CD14-positive monocyte (primary cell): ENCODE measurements at regions not wholly inside any gene's neighbourhood (a gene's known extent, or its start where the extent isn't known, plus 50 kb on each side); places are given as distances from the start of the nearest gene placed in this dataset.

Source experiments
- DNase-seq, 3 donors: peaks; one replicate each; pipeline ENCODE4 v3.0.0-alpha.2; 2011 to 2022
- H2AFZ ChIP-seq: 2 replicates; pipeline ENCODE4 v1.6.0; 2012; ENCODE audit warnings: mild to moderate bottlenecking, low read depth, low read length, inconsistent platforms; ENCODE audit not compliant: insufficient read depth, poor library complexity, severe bottlenecking
- H3K27ac ChIP-seq, 2 donors: 1 replicate in 1 of 2; 2 replicates in 1 of 2; pipeline ENCODE4 v1.5.1; 2012 to 2013; ENCODE audit warnings: low read length in 2 of 2, control low read depth in 1 of 2, inconsistent platforms in 1 of 2, low read depth in 1 of 2, mild to moderate bottlenecking in 1 of 2
- H3K27me3 ChIP-seq, 2 donors: one replicate each; pipeline versions ENCODE4 v1.6.0 to v1.6.1; 2011 to 2013; ENCODE audit warnings: low read length in 2 of 2; ENCODE audit not compliant: control insufficient read depth in 2 of 2, insufficient read depth in 2 of 2
- H3K36me3 ChIP-seq, 2 donors: replicated peaks in 1 of 2; 1 replicate in 1 of 2; 2 replicates in 1 of 2; pipeline versions ENCODE4 v1.5.1 to v1.6.1; 2012 to 2013; ENCODE audit warnings: low read length in 2 of 2, control low read depth in 1 of 2, inconsistent platforms in 1 of 2, mild to moderate bottlenecking in 1 of 2; ENCODE audit not compliant: insufficient read depth in 2 of 2, control insufficient read depth in 1 of 2
- H3K4me1 ChIP-seq, 2 donors: 1 replicate in 1 of 2; 2 replicates in 1 of 2; pipeline versions ENCODE4 v1.5.1 to v1.6.1; 2012 to 2013; ENCODE audit warnings: low read length in 2 of 2, control low read depth in 1 of 2, inconsistent platforms in 1 of 2, mild to moderate bottlenecking in 1 of 2, moderate library complexity in 1 of 2; ENCODE audit not compliant: insufficient read depth in 2 of 2, control insufficient read depth in 1 of 2
- H3K4me2 ChIP-seq: replicated peaks from 2 replicates; pipeline ENCODE3; 2012; ENCODE audit warnings: low read length, moderate library complexity, mild to moderate bottlenecking; ENCODE audit not compliant: poor library complexity, severe bottlenecking; ENCODE audit errors: extremely low read depth
- H3K4me3 ChIP-seq, 3 experiments: fragments of 200-600 bp in 1 of 3; sonication (generic) in 1 of 3; replicated peaks in 1 of 3; 1 replicate in 2 of 3; 2 replicates in 1 of 3; pipeline ENCODE4 v1.5.1; 2011 to 2013; ENCODE audit warnings: low read length in 3 of 3, mild to moderate bottlenecking in 3 of 3, control low read depth in 2 of 3, low read depth in 2 of 3, inconsistent platforms in 1 of 3, moderate library complexity in 1 of 3
- H3K79me2 ChIP-seq: 2 replicates; pipeline ENCODE4 v1.6.0; 2012; ENCODE audit warnings: mild to moderate bottlenecking, control low read depth, inconsistent platforms, low read length, moderate library complexity; ENCODE audit not compliant: insufficient read depth
- H3K9ac ChIP-seq: 2 replicates; pipeline ENCODE4 v1.6.0; 2017; ENCODE audit warnings: low read length, mild to moderate bottlenecking; ENCODE audit not compliant: insufficient read depth, poor library complexity, severe bottlenecking
- H3K9me3 ChIP-seq, 2 donors: replicated peaks in 1 of 2; 1 replicate in 1 of 2; 2 replicates in 1 of 2; pipeline versions ENCODE4 v1.5.1 to v1.6.1; 2012 to 2013; ENCODE audit warnings: low read length in 2 of 2, control low read depth in 1 of 2; ENCODE audit not compliant: control insufficient read depth in 1 of 2, insufficient read depth in 1 of 2
- H4K20me1 ChIP-seq: 2 replicates; pipeline ENCODE4 v1.6.0; 2012; ENCODE audit warnings: mild to moderate bottlenecking, low read length, control low read depth, moderate library complexity; ENCODE audit not compliant: insufficient read depth
- H3K27ac Mint-ChIP-seq, 7 donors: one replicate each; pipeline ENCODE4 v1.8.0; 2020; ENCODE audit warnings: mild to moderate bottlenecking in 7 of 7, mixed read lengths in 7 of 7, moderate library complexity in 6 of 7, inconsistent platforms in 2 of 7
- H3K27me3 Mint-ChIP-seq, 3 donors: one replicate each; pipeline ENCODE4 v1.8.0; 2021 to 2022; ENCODE audit warnings: low read depth in 3 of 3, mild to moderate bottlenecking in 3 of 3, mixed read lengths in 3 of 3, moderate library complexity in 3 of 3, inconsistent platforms in 1 of 3
- H3K36me3 Mint-ChIP-seq, 2 donors: one replicate each; pipeline ENCODE4 v1.8.0; 2020; ENCODE audit warnings: mixed read lengths in 2 of 2, inconsistent platforms in 1 of 2, mild to moderate bottlenecking in 1 of 2
- H3K4me1 Mint-ChIP-seq: one replicate; pipeline ENCODE4 v1.8.0; 2020; ENCODE audit warnings: mild to moderate bottlenecking, mixed read lengths
- H3K4me3 Mint-ChIP-seq, 2 donors: one replicate each; pipeline ENCODE4 v1.8.0; 2020; ENCODE audit warnings: mild to moderate bottlenecking in 2 of 2, mixed read lengths in 2 of 2, moderate library complexity in 1 of 2
- H3K9me3 Mint-ChIP-seq, 7 donors: one replicate each; pipeline ENCODE4 v1.8.0; 2020 to 2022; ENCODE audit warnings: mixed read lengths in 7 of 7, mild to moderate bottlenecking in 6 of 7, moderate library complexity in 6 of 7, inconsistent platforms in 2 of 7
- CTCF ChIP-seq: fragments of 200-600 bp; IDR thresholded peaks from one replicate; pipeline ENCODE4 v1.8.0; 2022; ENCODE audit warnings: antibody characterized with exemption, mild to moderate bottlenecking
- WGBS: methylation state at CpG from one replicate; pipeline ENCODE4 v1.1.5; 2013; ENCODE audit warnings: missing lambda C conversion rate; ENCODE audit not compliant: insufficient coverage; 5-methylcytosine and 5-hydroxymethylcytosine counted together
- intact Hi-C, 2 donors: fragments of 100-400 bp; cut with micrococcal nuclease; formaldehyde crosslinking; loops; one replicate each; pipeline versions ENCODE4 v1.15.0 to v1.15.1; 2023

GRCh38 chr3:14265246-14265962 lies 86.8 kb downstream of the LSM3 start:
- no peak overlapping the region for H3K9ac ChIP-seq
- intact Hi-C loops = no loop called here
- no peak for DNase-seq
- no peak for TF ChIP-seq CTCF
- Mint-ChIP-seq H3K27me3 (peaks cover 0 to 4% (median 2%) of the 10 kb centered on the region in 3 donors), H3K4me3 (no peak overlapping the region), H3K27ac (no peak overlapping the region), H3K36me3 (no peaks in the 10 kb centered on the region), H3K4me1 (peaks cover 2% of the 10 kb centered on the region), H3K9me3 (peaks cover 0 to 7% (median 1%) of the 10 kb centered on the region in 7 donors)
- H3K4me2 ChIP-seq = no peak overlapping the region
- WGBS = 99% methylated on average over 7 of the region's 11 CpGs
- H3K4me1 ChIP-seq = no peaks in the 10 kb centered on the region
- H3K9me3 ChIP-seq = peaks cover 0 to 5% of the 10 kb centered on the region in 2 donors
- no peaks in the 10 kb centered on the region for H3K27me3 ChIP-seq
- H3K4me3 ChIP-seq = no peak overlapping the region
- H3K79me2 ChIP-seq = no peaks in the 10 kb centered on the region
- H3K36me3 ChIP-seq = no peaks in the 10 kb centered on the region
- no peak overlapping the region for H2AFZ ChIP-seq
- H4K20me1 ChIP-seq = no peaks in the 10 kb centered on the region
- H3K27ac ChIP-seq = no peak overlapping the region

DNA sequence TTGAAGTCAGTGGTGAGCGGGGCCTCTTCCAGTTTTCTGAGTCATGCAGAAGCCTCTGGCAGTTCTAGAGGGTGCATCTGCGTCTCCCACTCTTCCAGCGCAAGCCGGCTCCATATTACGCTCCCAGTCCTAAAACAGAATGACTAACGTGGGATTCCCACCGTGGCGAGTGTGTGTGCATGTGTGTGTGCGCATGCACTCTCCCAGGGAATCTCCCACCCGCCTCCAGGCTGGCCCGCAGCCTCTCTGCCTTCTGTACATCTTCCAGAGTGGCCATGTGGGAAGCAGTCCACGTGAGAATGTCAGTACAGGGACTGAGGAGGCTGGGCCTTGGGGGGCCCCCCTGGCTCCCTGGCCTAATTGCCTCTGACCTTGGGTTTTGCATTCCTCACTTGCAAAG lies 87.7 kb downstream of the LSM3 start:
- Histone ChIP-seq H3K4me2 (no peak overlapping the region), H3K4me1 (no peaks in the 10 kb centered on the region), H2AFZ (no peak overlapping the region), H3K27ac (no peak overlapping the region), H3K4me3 (no peak overlapping the region), H4K20me1 (no peaks in the 10 kb centered on the region), H3K36me3 (no peaks in the 10 kb centered on the region), H3K27me3 (no peaks in the 10 kb centered on the region), H3K79me2 (no peaks in the 10 kb centered on the region), H3K9me3 (peaks cover 0 to 5% of the 10 kb centered on the region in 2 donors), H3K9ac (no peak overlapping the region)
- no peak for TF ChIP-seq CTCF
- DNase-seq = no peak
- intact Hi-C loops = no loop called here
- no peak overlapping the region for H3K4me3 Mint-ChIP-seq
- 93% methylated on average over 10 of the region's 12 CpGs for WGBS
- peaks cover 0 to 4% (median 3%) of the 10 kb centered on the region in 3 donors for H3K27me3 Mint-ChIP-seq
- H3K27ac Mint-ChIP-seq = no peak overlapping the region
- H3K9me3 Mint-ChIP-seq = peaks cover 0 to 7% (median 1%) of the 10 kb centered on the region in 7 donors
- H3K4me1 Mint-ChIP-seq = no peaks in the 10 kb centered on the region
- no peaks in the 10 kb centered on the region for H3K36me3 Mint-ChIP-seq
